ENCODE measurements at regions not wholly inside any gene's neighbourhood (a gene's known extent, or its start where the extent isn't known, plus 50 kb on each side); places are given as distances from the start of the nearest gene placed in this dataset.

DNA sequence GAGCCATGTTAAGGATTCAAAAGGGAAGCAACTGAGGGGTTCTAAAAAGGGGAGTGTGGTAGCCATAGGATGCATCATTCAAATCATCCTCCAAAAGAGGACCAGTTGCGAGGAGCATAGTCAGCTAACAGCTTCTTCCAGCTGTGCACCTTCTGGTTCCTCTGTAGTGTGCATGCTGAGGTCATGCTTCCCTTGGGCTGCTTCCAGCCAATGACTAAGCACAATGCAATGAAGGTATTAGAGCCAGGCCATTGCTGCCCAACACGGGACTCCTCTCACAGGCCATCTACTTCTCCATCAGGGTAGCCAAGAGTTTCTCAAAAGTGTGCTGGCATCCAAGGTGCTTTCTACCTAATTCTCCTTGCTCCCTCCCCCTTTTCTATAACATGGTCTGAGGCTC lies 69.2 kb upstream of the ARID2 start:
- TF ChIP-seq, protein P1, sequence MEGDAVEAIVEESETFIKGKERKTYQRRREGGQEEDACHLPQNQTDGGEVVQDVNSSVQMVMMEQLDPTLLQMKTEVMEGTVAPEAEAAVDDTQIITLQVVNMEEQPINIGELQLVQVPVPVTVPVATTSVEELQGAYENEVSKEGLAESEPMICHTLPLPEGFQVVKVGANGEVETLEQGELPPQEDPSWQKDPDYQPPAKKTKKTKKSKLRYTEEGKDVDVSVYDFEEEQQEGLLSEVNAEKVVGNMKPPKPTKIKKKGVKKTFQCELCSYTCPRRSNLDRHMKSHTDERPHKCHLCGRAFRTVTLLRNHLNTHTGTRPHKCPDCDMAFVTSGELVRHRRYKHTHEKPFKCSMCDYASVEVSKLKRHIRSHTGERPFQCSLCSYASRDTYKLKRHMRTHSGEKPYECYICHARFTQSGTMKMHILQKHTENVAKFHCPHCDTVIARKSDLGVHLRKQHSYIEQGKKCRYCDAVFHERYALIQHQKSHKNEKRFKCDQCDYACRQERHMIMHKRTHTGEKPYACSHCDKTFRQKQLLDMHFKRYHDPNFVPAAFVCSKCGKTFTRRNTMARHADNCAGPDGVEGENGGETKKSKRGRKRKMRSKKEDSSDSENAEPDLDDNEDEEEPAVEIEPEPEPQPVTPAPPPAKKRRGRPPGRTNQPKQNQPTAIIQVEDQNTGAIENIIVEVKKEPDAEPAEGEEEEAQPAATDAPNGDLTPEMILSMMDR (IDR thresholded peaks at IDR 0.05): no peak
- TF ChIP-seq POLR2A (IDR thresholded peaks at IDR 0.05): no peak

Data from sigmoid colon (tissue), 3 donors.